GM10266 (cell line): ENCODE measurements at regions not wholly inside any gene's neighbourhood (a gene's known extent, or its start where the extent isn't known, plus 50 kb on each side); places are given as distances from the start of the nearest gene placed in this dataset.

Experiments used
- DNase-seq: peaks from one replicate; pipeline ENCODE4 v3.0.0; 2012; ENCODE audit errors: extremely low spot score
- TF ChIP-seq, protein P1 (sequence below): IDR thresholded peaks from 2 replicates; pipeline ENCODE4 v1.5.1; 2012; ENCODE audit warnings: mild to moderate bottlenecking, low read depth; ENCODE audit not compliant: control insufficient read depth, insufficient read depth; ENCODE audit errors: missing control alignments

DNA sequence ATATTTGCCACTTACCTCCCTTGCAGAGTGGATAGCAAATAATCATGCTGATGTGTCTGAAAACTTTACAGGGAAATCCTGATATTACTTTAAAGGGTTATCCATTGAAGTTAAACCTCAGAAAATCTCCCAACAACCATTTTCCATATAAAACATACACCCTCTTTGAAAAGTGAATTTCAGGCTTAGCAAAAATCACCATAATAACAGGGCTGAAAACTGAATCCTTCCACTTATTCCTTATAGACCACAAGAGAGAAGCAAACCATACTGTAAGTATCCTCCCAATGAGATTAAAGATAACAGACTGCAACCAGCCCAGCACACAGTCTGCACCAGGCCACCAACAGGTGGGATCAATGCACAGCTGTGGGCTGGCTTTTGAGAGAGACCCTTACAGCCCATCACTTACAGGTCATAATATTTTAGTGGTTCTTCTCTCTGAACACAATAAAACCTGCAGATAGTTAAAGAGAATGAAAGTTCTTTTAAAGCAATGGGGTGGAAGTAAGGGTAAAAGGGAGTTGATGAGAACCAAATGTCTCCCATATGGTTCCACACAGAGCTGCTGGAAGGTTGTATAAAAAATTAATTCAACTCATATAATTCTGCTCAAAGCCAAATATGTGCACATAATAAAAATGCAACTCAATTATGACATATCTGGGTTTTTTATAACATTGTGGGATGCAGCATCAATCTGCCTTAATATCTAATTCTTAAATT, 376.2 kb upstream of the GRAMD2B start:
- no peak for DNase-seq
- TF ChIP-seq, protein P1, sequence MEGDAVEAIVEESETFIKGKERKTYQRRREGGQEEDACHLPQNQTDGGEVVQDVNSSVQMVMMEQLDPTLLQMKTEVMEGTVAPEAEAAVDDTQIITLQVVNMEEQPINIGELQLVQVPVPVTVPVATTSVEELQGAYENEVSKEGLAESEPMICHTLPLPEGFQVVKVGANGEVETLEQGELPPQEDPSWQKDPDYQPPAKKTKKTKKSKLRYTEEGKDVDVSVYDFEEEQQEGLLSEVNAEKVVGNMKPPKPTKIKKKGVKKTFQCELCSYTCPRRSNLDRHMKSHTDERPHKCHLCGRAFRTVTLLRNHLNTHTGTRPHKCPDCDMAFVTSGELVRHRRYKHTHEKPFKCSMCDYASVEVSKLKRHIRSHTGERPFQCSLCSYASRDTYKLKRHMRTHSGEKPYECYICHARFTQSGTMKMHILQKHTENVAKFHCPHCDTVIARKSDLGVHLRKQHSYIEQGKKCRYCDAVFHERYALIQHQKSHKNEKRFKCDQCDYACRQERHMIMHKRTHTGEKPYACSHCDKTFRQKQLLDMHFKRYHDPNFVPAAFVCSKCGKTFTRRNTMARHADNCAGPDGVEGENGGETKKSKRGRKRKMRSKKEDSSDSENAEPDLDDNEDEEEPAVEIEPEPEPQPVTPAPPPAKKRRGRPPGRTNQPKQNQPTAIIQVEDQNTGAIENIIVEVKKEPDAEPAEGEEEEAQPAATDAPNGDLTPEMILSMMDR: no peak

DNA sequence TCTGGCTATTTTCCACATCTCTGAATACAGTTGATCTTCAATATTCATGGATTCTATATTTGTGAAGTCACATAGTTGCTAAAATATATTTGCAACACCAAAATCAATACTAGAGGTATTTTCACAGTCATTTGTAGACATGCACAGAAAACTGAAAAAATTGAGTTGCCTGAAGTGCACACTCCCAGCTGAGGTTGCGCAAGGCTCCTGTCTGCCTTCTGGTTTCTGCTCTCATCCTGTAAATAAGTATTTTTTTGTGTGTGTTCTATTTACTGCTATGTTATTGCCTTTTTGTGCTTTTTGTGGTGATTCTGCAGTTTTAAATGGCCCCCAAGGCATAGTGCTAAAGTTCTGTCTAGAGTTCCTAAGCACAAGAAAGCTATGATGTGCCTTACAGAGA, 371.1 kb upstream of the GRAMD2B start:
- DNase-seq: no peak
- TF ChIP-seq, protein P1: no peak

DNA sequence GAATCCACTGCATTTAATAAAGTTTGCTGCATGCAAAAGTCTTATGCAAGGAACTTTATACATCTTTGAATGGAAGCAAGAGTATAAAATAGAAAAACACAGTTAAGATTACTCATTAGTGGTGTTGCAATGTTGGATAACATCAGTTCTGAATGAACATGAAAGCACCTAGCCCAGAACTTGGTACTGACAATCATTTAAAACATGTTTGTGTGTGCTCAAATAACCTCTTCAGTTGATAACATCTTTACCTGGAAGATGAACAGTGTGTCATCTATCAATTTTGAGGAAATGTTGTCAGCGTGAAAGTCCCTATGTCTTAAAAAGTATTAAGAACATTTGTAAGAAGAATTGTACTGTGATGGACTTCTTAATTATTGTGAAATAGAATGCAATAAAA, 370.4 kb upstream of the GRAMD2B start:
- TF ChIP-seq, protein P1: no peak
- DNase-seq: no peak

DNA sequence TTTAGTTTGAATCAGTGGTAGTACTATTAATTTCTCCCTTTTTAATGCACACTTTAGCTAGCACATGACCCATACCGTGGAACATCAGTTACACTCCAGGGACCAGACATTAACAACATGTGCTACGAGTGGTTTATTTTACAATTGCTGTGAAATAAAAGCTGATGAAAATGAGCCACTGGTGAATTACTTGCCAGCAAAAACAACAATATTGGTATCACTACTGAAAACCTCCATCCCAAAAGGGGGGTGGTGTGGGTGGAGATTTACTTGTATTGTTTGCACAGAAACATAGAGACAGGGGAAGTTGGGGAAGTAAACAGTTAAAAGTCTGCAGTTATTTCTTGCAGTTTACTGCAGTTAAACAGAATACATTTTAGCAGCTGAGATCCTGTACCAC, 369.6 kb upstream of the GRAMD2B start:
- DNase-seq: no peak
- TF ChIP-seq, protein P1: no peak

DNA sequence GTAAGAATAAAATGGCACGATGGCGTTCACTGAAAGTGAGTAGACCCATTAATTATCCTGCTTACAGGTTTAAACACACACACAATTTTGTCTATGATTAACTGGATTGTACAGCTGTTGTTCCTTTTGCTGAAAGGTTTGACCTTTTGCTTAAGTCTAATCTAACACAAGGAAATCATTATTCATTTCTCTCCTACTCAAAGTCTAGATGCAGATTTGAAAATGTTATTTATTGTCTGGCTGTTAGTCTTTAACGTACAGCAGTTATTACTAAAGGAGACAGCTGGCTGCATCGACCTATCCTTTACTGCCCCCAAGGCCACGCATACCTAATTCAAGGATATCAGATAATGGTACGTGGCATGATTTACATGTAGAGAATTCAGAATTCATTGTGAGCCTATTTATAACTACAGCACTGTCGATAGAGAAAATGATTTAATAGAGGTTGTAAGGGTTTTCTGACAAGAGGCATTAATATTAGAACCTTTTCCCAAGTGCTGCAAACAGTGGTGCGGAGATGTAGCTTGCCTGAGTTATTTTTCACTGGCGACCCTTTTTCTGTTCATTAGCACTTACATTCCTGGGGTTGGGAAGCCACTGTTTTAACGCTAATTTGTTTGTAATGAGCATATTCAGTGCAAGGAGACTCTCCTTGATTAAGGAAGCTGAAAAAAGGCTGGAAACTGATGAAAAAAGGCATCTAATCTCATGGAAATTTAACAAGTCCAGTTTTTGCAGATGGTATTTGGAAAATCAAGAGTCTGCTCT, 368.4 kb upstream of the GRAMD2B start:
- TF ChIP-seq, protein P1: no peak
- DNase-seq: no peak

DNA sequence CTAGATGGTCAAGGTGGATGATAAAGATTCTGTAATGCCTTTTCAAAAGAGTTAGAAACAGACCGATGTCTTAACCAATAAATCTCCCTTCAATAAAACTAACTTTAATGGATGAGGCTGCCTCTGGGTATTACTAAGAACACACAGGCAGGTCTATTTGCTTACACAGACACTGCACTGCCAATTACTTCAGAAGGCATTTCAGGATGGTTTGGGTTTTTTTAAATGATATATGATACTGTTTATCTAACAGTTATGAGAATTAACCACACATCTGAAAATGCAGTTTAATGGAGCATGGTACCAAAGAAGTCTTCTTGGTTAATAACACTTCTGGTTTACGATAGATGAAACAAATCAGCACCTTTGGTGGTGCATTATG, 367.9 kb upstream of the GRAMD2B start:
- no peak for DNase-seq
- TF ChIP-seq, protein P1: no peak

DNA sequence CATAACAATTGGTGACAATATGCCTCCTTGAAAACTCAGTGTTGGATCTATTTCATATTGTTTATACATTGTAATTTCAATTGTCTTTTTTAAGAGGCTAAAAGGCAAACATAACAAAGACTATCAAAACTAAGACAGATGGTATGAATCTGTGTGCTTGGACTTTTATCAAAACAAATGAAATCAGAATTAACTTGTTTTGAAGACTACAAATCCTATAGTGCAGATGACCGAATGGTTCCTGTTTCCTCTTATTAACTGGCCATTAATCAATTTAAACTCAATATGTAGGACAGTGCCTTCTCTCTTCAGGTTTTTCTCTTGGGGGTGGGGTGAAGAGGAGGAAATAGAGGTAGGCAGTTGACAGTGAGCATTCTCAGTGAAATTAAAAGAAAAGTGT, 366.9 kb upstream of the GRAMD2B start:
- TF ChIP-seq, protein P1: no peak
- DNase-seq: no peak
